GM19455 (cell line): ENCODE measurements at regions not wholly inside any gene's neighbourhood (a gene's known extent, or its start where the extent isn't known, plus 50 kb on each side); places are given as distances from the start of the nearest gene placed in this dataset.
"Not testable (repeated sequence)": the region's sequence is repeated elsewhere in the genome, so short reads cannot be mapped to it uniquely, and the experiment has no call there.

Source experiments
- ATAC-seq: cut with Tn5 transposase; IDR thresholded peaks from one replicate; pipeline ENCODE4 v1.9.1; 2021; ENCODE audit not compliant: unreplicated experiment

DNA sequence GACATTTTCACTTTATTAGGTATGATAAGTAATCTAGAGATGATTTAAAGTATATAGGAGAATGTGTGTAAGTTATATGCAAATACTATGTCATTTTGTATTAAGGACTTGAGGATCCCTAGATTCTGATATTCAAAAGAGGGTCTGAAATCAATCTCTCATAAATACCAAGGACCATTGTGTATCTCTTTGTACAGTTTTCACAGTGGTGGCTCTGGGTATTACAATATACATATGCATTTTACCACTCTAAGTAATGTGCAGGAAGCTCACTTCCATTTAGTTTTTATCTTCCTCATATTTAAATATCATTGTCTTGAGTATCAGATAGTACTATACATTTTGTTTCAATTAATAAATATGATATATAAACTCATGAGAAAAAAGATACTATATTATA, 862.6 kb upstream of the PCDH20 start:
- no peak for ATAC-seq

DNA sequence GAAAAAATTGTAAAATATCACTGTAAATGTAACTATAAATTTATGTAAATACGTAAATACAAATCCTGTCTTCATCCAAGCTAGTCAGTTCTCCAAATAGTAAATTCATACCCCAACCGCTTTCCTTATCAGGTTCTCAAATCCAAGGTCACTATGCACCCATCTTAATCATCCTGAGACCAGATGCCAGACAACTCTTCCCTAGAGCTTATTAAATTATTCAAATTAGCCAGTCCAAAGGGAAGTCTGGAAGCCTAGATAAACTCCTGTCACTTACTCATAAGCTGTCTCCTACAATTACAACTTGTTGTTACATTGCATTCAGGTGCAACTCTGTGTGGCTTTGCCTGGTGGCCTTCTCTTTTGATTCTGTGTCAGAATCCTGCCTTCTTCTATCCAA, 836.1 kb upstream of the PCDH20 start:
- ATAC-seq: no peak

DNA sequence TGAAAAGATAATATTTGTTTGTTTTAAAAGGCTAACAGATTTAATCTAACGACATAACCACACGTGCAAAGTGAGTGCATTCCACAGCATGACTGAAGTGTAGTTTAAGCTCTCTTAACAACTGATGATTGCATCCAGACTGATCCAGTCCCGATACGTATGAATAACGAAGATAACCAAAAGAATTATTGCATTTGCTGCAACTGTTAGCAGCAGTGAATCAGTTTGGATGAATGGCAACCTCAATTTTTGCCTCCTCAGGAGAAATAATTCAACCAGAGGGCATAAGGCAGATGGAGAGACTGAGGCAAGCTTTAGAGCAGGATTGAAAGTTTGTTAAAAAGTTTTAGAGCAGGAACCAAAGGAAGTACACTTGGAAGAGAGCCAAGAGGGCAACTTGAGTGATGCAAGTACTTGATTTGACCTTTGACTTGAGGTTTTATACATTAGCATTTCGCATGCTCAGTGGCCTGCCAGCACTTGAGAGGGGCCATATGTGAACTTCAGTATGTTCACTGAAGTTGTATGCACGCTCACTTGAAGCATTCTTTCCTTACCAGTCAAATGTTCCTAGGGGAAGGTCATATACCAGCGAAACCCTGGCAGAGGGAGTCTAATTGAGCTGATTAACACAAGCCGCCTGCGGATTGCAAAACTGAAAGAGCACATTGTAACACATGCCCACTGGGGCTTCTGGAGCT, 835.0 kb upstream of the PCDH20 start:
- no peak for ATAC-seq

DNA sequence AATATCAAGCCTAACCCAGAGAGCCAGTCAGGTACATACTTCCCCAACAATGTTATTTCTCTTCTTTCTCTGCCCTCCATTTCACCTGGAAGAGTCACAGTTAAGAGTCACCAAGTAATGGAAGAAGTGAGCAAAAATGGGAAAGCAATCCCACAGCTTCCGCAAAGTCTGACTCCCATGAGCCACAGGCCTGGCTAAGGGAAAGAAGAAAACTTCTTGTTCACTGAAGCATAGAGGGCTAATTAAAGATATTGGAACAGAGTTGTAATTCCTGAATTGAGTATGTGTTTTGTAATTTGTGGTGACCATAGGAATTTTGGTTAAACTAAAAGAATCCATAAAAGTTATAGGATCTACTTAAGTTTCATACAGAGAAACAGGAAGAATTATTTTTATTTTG, 830.9 kb upstream of the PCDH20 start:
- no peak for ATAC-seq

DNA sequence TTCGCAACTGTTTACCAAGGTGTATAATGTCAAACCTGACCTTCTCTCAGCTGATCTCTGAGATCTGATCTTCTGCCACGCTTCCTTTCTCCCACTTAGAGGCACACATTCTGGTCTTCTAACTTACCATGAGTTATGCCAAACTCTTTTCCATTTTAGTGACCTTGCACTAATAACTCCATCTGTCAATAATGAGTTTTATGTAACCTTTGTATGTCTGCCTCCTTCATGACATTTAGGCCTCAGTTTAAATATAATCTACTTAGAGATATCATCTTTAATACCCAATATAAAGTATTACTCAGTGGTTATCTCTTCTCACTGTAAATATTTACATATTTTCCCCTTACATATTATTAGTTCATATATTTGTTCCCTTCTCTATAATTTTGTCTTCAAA, 827.5 kb upstream of the PCDH20 start:
- ATAC-seq: no peak

DNA sequence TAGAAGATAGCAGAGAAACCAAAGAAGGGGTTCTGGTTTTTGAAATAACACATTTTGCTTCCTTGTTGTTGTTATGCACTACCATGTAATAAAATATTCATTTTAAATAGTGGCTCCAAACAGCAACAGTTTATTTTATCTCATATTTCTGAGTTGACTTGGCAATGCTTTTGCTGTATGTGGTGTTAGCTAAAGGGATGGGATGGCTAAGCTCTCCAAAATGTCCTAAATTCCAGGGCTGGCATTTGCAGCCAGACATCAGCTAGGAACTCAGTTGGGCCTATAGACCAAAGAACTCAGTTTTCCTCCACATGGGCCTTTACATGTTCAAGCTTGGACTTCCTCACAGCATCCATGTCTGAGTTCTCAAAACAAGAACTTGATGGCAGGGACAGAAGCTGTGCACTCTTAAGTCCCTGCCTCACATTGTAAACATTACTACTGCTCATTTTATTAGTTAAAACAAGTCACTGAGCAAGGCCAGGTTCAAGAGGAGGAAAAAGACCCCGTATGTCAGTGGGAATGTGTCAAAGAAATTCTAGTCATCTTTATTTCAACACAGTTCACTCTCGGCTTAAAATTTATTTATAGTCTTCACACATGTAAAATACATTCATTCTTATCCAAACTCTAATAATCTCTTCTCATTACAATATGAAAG, 819.3 kb upstream of the PCDH20 start:
- no peak for ATAC-seq

DNA sequence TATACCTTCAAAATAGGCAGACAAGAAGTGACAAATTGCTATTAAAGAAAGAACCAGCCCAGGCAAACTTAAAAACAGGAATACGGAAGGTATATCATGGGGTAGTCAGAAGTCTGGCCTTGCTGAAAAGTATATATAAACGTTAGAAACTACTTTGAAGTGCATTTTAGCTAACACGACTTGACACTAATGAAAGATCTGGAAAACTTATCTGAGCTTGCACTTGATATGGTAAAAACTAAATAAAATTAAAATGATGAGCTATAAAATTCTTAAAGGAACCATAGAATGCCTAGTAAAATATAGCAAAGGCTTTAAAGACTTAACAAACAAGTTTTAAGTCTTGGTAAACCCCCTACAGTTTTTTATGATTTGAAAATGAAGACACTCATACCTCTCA, 795.3 kb upstream of the PCDH20 start:
- ATAC-seq: no peak

DNA sequence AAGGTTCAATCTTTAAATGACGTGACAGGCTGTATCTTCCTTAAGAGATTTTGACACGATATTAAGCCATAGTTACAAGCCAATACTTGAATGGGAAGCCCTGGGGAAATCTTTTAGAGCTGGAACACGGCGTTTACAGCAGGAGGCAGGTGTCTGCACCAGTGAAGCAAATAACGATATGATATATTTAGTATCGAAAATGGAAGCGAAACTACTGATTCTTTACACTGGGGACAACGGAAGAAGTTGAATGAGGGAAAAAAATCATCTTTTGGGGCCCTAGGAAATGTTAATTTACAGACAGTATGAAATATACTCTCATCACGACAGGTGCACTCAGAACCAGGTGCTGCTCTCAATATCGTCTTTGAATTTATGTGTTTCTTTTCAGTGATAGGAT, 793.9 kb upstream of the PCDH20 start:
- no peak for ATAC-seq

DNA sequence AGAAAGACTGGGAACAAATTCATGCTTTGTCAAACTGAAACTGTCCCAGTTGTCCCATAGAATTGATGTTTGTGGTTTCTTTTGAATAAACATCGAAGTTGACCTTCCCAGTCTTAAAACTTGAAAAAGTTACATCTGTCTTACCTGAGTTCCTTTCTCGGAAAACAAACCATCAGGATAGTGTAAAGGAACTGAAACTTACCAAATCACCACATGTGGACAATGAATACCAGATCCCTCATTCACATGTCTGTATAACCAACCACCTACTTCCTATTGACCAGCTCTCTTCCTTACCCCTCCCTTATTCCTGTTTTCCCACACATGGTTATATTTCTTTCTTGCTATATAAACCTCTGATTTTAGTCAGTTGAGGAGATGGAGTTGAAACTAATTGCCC, 791.7 kb upstream of the PCDH20 start:
- ATAC-seq: no peak

DNA sequence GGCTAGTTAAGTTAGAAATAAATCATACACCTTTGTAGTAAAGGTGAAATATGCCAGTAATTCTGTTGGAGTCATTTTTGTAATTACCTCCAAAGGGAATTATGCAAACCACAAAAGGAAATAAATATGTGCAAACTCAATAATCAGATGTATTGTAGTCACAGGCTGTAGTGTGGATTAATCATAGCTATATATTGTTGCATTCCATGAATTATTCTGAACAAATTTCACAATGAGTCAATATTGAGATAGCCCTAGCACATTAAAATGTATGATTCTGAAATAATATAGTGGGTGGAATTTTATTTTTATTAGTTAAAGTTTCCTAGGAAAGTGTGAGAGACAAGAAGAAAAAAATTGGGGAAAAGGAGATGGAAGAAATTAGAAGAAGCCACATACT, 790.5 kb upstream of the PCDH20 start:
- ATAC-seq: no peak

DNA sequence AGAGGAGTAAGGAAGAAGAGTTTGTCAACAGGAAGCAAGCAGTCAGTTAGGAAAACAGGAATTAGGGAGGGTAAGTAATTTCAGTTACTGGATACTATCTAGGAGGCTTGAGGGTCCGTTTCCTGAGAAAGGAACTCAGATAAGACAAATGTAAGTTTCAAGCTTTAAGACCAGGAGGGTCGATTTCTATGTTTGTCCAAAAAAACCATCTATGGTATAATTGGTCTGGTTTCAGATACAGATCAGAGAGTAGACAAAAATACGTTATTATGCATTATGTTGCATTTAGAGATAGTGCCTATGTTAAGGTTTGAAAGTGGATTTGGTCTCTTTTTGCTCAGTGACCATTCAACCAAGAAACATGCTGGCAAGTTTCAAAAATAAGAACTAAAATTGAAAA, 789.6 kb upstream of the PCDH20 start:
- no peak for ATAC-seq

DNA sequence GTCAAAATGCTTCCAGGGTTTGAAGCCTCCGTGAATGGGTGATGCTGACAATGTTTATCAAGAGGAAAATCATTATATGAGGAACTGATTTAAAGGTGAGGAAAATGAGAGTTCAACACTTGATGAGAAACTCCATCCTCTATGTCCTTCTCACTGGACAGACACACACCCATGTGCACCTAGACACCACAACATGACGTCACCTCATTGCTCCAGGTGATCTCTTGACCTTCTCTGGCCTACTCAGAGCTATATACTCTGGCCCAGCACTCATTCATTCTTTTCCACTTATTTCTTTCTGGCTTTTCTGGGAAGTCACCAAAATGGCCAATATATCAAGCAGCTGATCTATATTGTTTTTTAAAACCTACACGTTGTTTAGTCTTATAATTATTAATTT, 778.7 kb upstream of the PCDH20 start:
- ATAC-seq: no peak

DNA sequence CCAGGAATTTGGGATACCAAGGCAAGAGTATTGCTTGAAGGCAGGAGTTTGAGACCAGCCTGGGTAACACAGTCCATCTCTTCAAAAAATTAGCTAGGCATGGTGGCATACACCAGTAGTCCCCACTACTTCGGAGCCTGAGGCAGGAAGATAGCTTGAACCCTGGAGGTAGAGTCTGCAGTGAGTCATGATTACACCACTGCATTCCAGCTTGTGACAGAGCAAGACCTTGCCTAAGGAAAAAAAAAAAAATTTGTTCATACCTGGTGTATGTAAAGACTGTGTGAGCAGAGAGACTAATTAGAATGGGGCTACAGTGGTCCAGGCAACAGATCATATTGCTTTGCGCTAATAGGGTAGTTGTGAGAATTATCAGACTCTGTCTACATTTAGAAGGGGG, 778.3 kb upstream of the PCDH20 start:
- no peak for ATAC-seq

DNA sequence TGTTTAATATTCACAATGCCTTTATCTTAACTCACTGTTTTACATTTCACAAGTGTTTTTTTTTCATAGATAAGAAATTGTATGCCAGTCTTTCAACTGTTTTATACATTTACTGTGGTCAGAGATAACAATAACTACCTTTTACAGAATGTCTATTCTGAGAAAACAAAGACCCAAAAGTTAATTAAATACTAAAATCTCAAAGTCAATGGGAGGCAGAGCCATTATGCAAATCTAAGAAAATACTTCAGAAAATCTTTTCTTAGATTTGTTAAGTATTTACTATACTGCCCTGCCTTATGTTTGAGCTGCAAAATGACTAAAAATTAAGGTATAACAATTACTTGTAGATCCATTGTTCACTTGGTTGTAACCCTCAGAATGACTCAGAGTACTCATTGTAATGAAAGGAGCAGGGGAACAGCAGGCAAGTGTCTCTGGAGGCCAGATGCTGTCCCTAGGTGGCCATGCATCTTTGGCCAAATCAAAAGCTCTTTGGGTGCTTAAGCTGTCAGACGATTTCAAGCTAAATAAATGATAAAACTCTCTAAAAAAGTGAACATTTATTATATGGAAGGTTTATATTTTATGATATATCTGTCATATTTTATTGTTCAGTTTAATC, 770.1 kb upstream of the PCDH20 start:
- ATAC-seq: no peak

DNA sequence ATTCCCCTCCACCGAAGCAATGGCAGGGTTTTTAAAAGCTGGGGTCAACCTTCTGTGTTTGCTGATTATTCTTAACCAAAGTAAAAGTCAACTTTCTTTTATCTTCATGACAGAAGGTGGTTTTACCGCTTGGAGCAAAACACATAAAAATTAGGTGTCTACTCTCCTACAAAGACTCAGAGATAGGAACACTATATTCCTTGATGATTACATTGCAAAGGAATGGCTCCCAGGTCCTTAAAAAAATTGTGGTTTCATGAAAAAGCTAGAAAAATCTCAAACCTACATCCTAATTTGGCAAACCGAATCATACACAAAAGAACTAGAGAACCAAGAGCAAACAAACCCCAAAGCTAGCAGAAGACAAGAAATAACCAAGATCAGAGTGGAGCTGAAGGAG, 760.4 kb upstream of the PCDH20 start:
- ATAC-seq: no peak

DNA sequence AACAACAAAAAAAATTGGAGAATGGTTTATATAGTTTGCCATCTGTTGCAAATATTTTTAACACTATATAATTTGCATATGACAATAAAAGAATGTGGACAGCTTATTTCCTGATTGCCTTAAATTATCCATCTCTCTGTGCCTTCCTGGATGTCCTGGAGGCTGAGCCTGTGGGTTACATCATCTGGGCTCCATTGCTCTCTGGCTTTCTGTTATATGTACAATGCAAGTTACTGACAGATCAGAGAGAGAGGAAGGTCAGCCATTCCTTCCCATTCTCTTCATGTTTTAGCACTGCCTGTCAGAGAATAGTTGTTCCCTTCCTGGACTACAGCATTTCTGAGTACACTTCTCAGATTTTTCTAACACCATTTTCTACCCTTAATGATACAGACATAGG, 758.3 kb upstream of the PCDH20 start:
- ATAC-seq: no peak

DNA sequence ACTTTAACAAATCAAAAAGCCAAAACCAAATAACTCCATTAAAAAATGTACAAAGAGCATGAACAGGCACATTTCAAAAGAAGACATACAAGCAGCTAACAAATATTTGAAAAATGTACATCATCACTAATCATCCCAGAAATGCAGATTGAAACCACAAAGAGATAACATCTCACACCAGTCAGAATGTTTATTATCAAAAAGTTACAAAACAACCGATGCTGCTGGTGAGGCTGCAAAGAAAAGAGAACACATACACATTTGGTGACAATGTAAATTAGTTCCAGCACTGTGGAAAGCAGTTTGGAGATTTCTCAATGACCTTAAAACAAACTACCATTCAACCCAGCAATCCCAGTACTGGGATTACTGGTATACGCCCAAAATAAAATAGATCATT, 756.0 kb upstream of the PCDH20 start:
- ATAC-seq: no peak

DNA sequence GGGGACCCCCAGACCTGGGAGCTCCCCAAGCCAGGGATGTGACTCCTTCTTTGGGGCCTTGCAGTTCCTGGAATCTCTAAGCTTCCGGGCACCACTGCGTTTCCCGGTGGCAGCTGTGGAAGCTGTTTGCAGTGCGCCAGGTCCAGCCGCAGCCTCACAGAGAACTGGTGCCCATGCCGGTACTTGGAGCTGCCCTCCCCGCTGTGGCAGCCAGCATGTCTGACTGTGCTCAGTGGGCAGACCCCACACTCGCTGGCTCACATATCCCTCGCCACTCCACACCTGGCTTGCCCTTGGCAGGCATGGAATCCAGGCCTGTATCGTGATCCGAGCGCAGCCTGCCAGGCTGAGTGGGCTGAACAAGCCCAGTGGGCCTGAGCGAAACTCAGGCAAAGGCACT, 753.2 kb upstream of the PCDH20 start:
- no peak for ATAC-seq

DNA sequence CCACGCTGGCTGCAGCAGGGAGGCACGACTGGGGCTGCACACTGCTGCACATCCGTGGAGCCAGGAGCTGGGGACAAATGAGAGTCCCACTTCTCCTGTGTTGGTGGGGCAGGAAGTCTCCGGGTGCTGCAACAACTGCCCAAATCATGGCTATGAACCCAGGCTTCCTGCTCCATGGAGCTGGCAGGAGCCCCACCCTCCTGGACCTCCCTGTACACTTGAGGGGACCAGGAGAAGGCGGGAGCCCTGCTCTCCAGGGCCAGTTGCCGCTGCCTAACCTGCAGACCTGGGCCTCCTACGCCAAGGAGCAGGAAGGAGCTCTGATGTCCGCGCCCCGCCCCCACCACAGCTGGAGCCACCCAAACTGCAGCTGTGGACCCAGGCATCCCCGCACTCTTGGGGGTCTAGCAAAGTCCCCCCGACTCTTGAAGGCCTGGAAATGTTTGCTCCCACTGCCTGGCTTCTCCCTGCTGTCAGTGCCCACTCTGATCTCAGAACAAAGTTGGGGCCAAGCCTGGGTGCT, 752.1 kb upstream of the PCDH20 start:
- ATAC-seq: no peak

DNA sequence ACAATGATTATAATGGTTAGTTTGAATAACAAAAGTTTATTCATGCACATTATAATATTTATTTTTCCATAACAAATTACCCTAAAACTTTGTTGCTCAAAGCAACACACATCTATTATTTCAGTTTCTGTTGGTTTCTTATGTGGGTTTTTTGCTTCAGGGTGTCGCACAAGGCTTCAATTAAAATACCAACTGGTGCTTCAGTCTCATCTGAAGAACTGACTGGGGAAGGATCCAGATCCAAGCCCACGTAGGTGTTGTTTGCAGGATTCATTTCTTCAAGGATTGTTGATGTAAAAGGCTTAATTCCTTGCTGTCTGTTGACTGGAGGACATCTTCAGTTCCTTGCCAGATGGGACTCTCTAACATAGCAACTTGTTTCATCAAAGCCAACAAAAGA, 747.2 kb upstream of the PCDH20 start:
- no peak for ATAC-seq

DNA sequence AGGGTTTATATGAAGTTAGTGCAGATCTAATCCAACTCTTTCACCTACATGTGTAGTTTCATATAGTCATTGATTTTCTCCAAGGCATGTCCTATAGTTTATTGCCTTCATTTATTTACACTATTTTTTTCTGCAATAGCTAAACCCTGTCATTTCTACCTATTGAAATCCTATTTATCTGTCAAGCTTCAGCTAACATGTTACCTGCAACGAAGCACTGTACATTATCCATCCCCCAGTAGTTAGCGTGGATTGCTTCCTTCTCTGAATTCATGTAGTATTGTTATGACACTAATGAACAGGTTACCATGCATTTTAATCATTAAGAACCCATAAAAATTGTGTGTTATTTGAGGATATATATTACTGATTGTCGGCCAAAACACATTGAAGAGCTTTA, 742.9 kb upstream of the PCDH20 start:
- ATAC-seq: no peak

DNA sequence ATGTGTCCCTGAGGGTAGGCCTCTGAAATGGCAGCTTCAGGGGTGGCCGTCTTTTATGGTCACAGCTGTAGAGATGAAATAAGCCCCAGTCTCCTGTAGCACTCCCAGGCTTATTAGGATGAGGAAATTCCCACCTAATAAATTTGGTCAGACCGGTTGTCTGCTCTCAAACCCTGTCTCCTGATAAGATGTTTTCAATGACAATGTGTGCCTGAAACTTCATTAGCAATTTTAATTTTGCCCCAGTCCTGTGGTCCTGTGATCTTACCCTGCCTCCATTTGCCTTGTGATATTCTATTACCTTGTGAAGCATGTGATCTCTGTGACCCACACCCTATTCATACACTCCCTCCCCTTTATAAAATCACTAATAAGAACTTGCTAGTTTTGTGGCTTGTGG, 736.1 kb upstream of the PCDH20 start:
- ATAC-seq: not testable (repeated sequence)
